GM20431 (cell line): ENCODE measurements at regions not wholly inside any gene's neighbourhood (a gene's known extent, or its start where the extent isn't known, plus 50 kb on each side); places are given as distances from the start of the nearest gene placed in this dataset.

Experiments used
- in situ Hi-C: fragments of 300-500 bp; cut with MseI, MboI; formaldehyde crosslinking; loops from one replicate; pipeline ENCODE4 v1.15.0; 2020; ENCODE audit warnings: low sequenced_read_pairs; ENCODE audit not compliant: unreplicated experiment

- in situ Hi-C loops, result no loop called here
Measured at GRCh38 chr2:147485210-147485851, 359.5 kb upstream of the ACVR2A start.

GRCh38 chr2:147483911-147484310, 360.9 kb upstream of the ACVR2A start:
- in situ Hi-C loops, result no loop called here

- in situ Hi-C loops, result no loop called here
Measured at GRCh38 chr2:147482916-147483669, 361.7 kb upstream of the ACVR2A start.

- in situ Hi-C loops, result no loop called here
Measured at GRCh38 chr2:147482111-147482895, 362.5 kb upstream of the ACVR2A start.

GRCh38 chr2:147479358-147479757, 365.5 kb upstream of the ACVR2A start:
- in situ Hi-C loops, result no loop called here

GRCh38 chr2:147473075-147473474, 371.8 kb upstream of the ACVR2A start:
- in situ Hi-C loops, result no loop called here

DNA sequence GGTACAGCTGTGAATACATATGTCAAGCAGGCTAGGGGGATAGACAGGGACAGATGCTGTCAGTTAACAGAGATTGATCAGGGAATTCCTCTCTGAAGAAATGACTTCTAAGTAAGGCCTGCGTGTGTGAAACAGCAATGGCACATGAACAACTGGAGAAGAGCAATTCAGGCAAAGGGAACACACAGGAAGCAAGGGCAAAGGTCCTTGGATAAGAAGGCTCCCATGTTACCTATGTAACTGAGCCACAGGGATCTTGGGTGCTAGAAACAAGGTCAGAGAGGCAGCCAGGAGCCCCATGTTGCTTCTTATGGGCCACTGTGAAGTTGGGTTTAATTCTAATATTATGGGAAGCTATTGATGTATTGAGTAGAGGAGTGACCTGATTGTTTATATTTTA, 373.7 kb upstream of the ACVR2A start:
- in situ Hi-C loops, result no loop called here

DNA sequence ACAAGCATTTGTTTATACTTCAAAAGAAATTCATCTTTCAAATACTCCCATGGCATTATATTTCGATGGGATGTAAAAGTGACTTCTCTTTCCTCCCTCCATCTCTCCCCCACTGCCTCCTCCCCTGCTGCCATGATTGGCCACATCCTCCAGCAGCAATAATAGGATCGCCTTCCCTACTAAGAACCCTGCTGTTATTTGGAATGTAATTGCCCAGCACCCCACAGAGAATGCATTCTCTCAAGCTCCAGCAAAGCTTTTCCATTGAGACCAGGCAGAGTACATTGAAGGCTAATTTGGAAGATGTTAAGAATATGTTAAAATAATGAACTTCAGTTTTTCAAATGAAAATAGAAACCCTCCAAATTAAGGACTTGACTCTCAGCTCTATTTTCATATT, 375.4 kb upstream of the ACVR2A start:
- in situ Hi-C loops, result no loop called here

DNA sequence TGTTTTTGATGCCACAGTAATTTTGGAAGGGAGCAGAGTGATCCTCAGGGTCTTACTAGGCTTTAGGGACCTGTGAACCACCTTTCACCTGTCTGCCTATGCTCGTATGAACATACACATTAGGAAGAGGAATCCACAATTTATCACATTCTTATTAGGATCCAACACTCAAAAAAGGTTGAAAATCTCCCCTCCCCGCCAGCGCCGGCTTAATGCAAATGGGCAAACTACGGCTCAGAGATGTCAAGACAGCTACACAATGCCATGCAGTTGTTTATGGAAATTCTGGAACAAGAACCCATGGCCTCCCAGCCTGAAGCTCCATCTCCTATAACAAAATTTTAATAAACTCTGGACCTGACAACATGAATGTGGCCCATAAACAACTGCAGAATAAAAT, 375.9 kb upstream of the ACVR2A start:
- in situ Hi-C loops, result no loop called here

DNA sequence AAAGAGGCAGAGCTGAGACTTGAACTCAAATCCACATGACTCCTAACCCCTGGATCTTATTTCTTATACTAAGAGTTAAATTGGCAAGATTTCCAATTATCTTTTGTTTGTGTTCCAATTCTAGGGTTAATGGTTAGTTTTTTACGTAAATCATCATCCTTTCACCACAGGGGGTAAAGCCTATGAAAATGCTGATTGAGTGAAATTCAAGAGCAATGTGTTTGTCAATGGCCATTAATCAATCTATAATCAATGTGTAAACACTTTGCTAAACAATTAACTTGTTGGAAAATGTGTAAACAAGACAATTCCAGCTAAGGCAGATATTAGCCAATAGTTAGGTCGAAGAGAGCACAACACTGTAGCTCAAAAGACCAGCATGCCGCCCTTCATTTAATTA, 376.5 kb upstream of the ACVR2A start:
- in situ Hi-C loops, result no loop called here

- in situ Hi-C loops, result no loop called here
Measured at GRCh38 chr2:147467441-147467840, 377.4 kb upstream of the ACVR2A start.

- in situ Hi-C loops, result no loop called here
Measured at GRCh38 chr2:147464737-147465357, 380.0 kb upstream of the ACVR2A start.

DNA sequence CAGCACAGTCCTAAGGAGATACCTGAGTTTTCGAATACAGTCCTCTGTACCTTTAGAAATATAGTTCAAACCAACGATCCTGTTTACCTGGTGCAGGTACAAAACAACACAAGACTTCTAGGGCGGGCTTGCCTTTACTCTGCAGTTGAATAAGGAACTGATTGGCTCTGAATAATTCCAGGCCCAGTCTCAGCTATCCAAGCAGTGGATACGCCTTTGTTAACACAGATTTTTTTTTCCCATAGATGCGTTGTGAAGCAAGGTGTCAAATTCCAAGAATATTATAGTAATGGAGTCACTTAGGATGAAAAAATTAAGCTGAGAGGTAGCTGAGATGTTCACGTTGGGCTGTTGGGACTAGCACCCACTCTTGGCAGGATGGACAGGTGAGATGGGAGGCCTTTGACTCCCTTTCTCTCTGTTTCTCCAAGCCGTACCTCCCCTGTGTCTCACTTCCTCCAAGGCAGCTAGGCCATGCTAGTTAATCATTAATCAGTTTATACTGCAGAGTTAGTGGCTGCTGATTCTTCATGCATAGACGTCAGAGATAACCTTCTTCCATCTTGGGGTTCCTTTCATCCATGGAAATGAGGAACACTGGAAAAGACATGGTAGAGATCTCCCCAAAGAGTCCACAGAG, 380.8 kb upstream of the ACVR2A start:
- in situ Hi-C loops, result no loop called here

DNA sequence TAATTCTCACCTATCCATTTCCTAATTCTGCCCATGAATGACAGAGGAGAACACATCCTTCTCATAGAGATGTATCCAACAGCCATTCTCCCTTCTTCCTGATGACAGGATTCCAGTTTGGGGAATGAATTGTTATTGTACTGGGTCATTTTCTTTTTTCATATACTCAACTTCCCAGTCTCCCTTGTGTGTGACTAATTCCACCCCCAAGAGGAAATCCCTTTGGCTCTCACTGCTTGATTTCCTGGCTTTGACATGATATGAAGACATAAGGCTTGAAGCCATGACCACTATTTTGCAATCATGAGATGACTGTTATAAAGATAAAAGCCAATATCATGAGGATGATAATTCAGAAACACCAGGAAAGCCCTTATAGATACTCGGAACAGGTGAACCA, 384.7 kb upstream of the ACVR2A start:
- in situ Hi-C loops, result no loop called here

GRCh38 chr2:147456779-147457178, 388.1 kb upstream of the ACVR2A start:
- in situ Hi-C loops, result no loop called here

- in situ Hi-C loops, result no loop called here
Measured at GRCh38 chr2:147451902-147452515, 392.8 kb upstream of the ACVR2A start.

DNA sequence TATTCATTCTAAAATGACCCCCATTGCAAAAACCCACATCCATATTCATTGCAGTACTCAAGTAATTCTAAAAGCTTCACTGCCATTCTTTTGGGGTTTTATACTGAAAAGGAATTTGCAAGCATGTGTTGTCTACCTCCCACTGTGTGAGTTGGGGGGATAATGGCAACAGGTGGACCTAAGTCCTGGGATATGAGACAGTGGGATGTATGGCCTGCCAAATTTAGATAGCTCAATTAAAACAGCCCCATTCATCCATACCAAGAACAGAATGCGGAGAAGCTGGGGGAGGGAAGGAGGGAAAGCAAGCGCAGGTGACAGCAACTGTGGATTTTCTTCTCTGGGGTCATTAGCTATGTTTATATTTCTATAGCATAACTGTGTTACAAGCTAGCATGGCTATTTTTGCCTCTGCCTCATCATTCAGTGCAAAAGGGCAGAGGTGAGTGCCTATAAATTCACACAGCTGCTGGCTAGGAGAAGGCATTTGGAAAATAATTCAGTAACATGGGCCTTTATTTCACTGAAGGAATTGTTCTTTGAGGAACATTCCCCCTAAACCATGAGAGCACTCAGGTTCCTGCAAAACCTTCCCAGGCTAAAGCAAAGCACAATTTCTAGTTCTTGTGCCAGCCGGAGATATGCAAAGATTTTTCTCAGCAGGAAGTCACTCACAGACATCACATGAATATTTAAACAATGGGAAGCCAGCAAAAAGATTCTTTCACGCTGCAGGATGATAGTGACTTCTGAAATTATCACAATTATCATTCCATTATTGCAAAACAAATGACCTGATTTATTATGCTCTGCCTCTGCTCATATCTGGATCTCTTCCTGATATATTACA, 393.9 kb upstream of the ACVR2A start:
- in situ Hi-C loops, result no loop called here

- in situ Hi-C loops, result no loop called here
Measured at GRCh38 chr2:147449323-147449991, 395.4 kb upstream of the ACVR2A start.
